Hepatocyte (in vitro differentiated cells): ENCODE measurements at regions not wholly inside any gene's neighbourhood (a gene's known extent, or its start where the extent isn't known, plus 50 kb on each side); places are given as distances from the start of the nearest gene placed in this dataset.

Experiments
- DNase-seq: peaks from one replicate; pipeline ENCODE4 v3.0.0-alpha.2; 2016; ENCODE audit warnings: low spot score
- H2AFZ ChIP-seq: fragments of 200-600 bp; sonication (generic); 2 replicates; pipeline ENCODE4 v1.6.0; 2016; ENCODE audit warnings: antibody characterized with exemption, mild to moderate bottlenecking
- H3K27ac ChIP-seq: fragments of 200-600 bp; sonication (generic); 2 replicates; pipeline ENCODE4 v1.5.1; 2016; ENCODE audit warnings: mild to moderate bottlenecking
- H3K27me3 ChIP-seq: fragments of 200-600 bp; sonication (generic); 2 replicates; pipeline ENCODE4 v1.6.1; 2016
- H3K36me3 ChIP-seq: fragments of 200-600 bp; sonication (generic); replicated peaks from 2 replicates; pipeline ENCODE4 v1.5.1; 2016; ENCODE audit warnings: low read depth; ENCODE audit not compliant: insufficient read depth
- H3K4me1 ChIP-seq: fragments of 200-600 bp; sonication (generic); 2 replicates; pipeline ENCODE4 v1.5.1; 2016; ENCODE audit warnings: mild to moderate bottlenecking, moderate library complexity; ENCODE audit not compliant: insufficient read depth
- H3K4me2 ChIP-seq: fragments of 200-600 bp; sonication (generic); 2 replicates; pipeline ENCODE4 v1.6.0; 2016
- H3K4me3 ChIP-seq: fragments of 200-600 bp; sonication (generic); 2 replicates; pipeline ENCODE4 v1.5.1; 2016; ENCODE audit warnings: mild to moderate bottlenecking
- H3K79me2 ChIP-seq: fragments of 200-600 bp; sonication (generic); 2 replicates; pipeline ENCODE4 v1.6.0; 2017; ENCODE audit warnings: mild to moderate bottlenecking
- H3K9me2 ChIP-seq: fragments of 200-600 bp; sonication (generic); replicated peaks from 2 replicates; pipeline ENCODE4 v1.6.0; 2017; ENCODE audit warnings: mild to moderate bottlenecking; ENCODE audit not compliant: insufficient read depth
- H3K9me3 ChIP-seq: fragments of 200-600 bp; sonication (generic); 2 replicates; pipeline ENCODE4 v1.5.1; 2016; ENCODE audit warnings: low read depth, mild to moderate bottlenecking
- H4K20me1 ChIP-seq: fragments of 200-600 bp; sonication (generic); 2 replicates; pipeline ENCODE4 v1.6.0; 2016; ENCODE audit warnings: mild to moderate bottlenecking; ENCODE audit not compliant: insufficient read depth, poor library complexity, severe bottlenecking
- EZH2 ChIP-seq: fragments of 200-600 bp; sonication (generic); IDR thresholded peaks from 2 replicates; pipeline ENCODE4 v1.6.1; 2016; ENCODE audit warnings: antibody characterized with exemption, mild to moderate bottlenecking, borderline replicate concordance
- EZH2phosphoT487 ChIP-seq: fragments of 200-600 bp; sonication (generic); IDR thresholded peaks from one replicate; pipeline ENCODE4 v1.6.1; 2018; ENCODE audit warnings: antibody characterized with exemption, mild to moderate bottlenecking, low read depth, moderate library complexity; ENCODE audit not compliant: unreplicated experiment, severe bottlenecking
- WGBS: methylation state at CpG from one replicate; pipeline ENCODE4 v1.1.6; 2016; ENCODE audit warnings: low lambda C conversion rate; ENCODE audit errors: missing lambda C conversion rate; 5-methylcytosine and 5-hydroxymethylcytosine counted together
- TF ChIP-seq, protein P1 (sequence below): fragments of 200-600 bp; sonication (generic); IDR thresholded peaks from 2 replicates; pipeline ENCODE4 v1.5.1; 2016; ENCODE audit warnings: antibody characterized with exemption, mild to moderate bottlenecking; ENCODE audit not compliant: poor library complexity

DNA sequence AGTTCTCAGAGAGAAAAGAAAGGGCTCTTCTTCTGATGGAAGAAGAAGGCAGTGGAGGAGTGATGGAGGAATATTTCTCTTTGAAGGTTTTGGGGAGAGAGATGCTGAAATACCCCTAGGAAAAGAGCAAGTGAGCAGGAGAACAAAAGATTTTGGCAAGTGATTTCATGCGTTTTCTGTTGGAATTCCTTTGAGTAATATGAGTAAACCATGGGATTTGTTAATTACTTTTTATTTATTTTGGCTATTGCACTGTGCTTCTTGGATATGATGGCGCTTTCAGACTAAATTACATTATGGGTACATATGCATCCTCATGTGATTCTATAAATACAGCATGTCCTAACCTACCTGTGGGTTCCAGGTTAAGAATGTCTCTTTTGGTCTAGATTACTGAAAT is 210.1 kb upstream of the PTGFR start:
- Histone ChIP-seq H3K9me2 (no peaks in the 10 kb centered on the region), H3K27ac (no peak overlapping the region), H3K79me2 (no peaks in the 10 kb centered on the region), H4K20me1 (no peaks in the 10 kb centered on the region), H2AFZ (no peak overlapping the region), H3K4me3 (no peak overlapping the region), H3K4me2 (no peak overlapping the region), H3K4me1 (no peaks in the 10 kb centered on the region), H3K27me3 (no peaks in the 10 kb centered on the region), H3K36me3 (no peaks in the 10 kb centered on the region), H3K9me3 (no peaks in the 10 kb centered on the region)
- 81% methylated on average over 2 of the region's 2 CpGs for WGBS
- TF ChIP-seq EZH2 (no peak), EZH2phosphoT487 (no peak)
- TF ChIP-seq, protein P1, sequence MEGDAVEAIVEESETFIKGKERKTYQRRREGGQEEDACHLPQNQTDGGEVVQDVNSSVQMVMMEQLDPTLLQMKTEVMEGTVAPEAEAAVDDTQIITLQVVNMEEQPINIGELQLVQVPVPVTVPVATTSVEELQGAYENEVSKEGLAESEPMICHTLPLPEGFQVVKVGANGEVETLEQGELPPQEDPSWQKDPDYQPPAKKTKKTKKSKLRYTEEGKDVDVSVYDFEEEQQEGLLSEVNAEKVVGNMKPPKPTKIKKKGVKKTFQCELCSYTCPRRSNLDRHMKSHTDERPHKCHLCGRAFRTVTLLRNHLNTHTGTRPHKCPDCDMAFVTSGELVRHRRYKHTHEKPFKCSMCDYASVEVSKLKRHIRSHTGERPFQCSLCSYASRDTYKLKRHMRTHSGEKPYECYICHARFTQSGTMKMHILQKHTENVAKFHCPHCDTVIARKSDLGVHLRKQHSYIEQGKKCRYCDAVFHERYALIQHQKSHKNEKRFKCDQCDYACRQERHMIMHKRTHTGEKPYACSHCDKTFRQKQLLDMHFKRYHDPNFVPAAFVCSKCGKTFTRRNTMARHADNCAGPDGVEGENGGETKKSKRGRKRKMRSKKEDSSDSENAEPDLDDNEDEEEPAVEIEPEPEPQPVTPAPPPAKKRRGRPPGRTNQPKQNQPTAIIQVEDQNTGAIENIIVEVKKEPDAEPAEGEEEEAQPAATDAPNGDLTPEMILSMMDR = no peak
- DNase-seq = no peak

DNA sequence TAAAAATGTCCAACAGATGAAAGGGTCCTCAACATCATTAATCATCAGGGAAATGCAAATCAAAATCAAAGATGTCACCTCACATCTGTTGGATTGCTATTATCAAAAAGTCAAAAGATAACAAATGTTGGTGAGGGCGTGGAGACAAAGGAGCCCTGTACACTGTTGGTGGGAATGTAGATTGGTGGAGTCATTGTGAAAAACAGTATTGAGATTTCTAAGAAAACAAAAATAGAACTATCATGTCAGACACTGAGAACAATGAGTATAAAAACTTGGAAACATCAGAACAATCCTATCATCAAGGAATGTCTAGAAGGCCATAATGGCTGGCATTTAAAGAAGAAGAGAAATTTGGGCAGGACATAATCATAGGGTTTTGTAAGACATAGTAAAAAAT is 209.2 kb upstream of the PTGFR start:
- H3K27ac ChIP-seq = no peak overlapping the region
- no peaks in the 10 kb centered on the region for H3K79me2 ChIP-seq
- no peak for TF ChIP-seq EZH2phosphoT487
- H3K4me1 ChIP-seq = no peaks in the 10 kb centered on the region
- WGBS = 81% methylated on average over 1 of the region's 1 CpG
- H3K9me3 ChIP-seq = no peaks in the 10 kb centered on the region
- no peak for DNase-seq
- H3K36me3 ChIP-seq = no peaks in the 10 kb centered on the region
- no peak overlapping the region for H3K4me2 ChIP-seq
- H3K27me3 ChIP-seq = no peaks in the 10 kb centered on the region
- H2AFZ ChIP-seq = no peak overlapping the region
- no peaks in the 10 kb centered on the region for H3K9me2 ChIP-seq
- no peaks in the 10 kb centered on the region for H4K20me1 ChIP-seq
- no peak overlapping the region for H3K4me3 ChIP-seq

DNA sequence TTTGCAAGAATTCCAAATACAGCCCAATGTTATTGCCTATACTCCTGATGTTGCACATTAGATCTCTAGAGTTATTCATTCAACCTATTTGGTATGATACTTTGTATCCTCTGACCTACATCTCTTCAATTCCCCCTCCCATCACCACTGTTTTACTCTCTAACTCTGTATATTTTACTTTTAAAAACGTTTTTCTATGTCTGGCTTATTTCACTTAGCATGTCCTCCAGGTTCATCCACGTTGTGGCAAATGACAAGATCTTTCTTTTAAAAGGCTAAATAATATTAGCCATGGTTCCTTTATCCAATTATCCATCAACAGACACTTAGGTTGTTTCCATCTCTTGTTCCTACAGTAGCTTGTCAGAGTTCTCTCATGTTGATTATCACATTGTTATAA is 207.1 kb upstream of the PTGFR start:
- no peak for DNase-seq
- Histone ChIP-seq H3K9me3 (no peaks in the 10 kb centered on the region), H3K27ac (no peak overlapping the region), H2AFZ (no peak overlapping the region), H3K9me2 (no peaks in the 10 kb centered on the region), H3K4me2 (no peak overlapping the region), H4K20me1 (no peaks in the 10 kb centered on the region), H3K4me1 (no peaks in the 10 kb centered on the region), H3K79me2 (no peaks in the 10 kb centered on the region), H3K4me3 (no peak overlapping the region), H3K27me3 (no peaks in the 10 kb centered on the region), H3K36me3 (no peaks in the 10 kb centered on the region)
- WGBS = 30% methylated on average over 2 of the region's 2 CpGs
- TF ChIP-seq EZH2 (no peak), EZH2phosphoT487 (no peak)
- TF ChIP-seq, protein P1 = no peak

DNA sequence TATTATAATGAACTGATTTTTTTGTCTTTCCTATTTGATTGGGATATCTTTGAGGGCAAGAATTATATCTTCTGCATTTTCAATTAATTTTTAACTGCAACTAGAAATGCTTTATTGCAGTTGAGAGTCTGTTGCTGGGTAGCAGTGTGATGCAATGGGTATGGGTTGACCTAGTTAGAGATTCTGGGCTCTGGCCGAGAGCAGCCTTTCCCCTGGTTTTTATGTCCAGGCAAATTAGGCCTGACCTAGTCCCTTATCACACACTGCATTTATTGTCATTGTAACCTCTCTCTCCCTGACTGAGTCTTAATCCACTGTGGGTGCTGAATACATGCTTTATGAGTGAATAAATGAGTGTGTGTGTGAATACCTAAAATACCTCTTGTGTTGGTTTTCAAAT is 206.4 kb upstream of the PTGFR start:
- no peaks in the 10 kb centered on the region for H3K9me2 ChIP-seq
- no peak for TF ChIP-seq EZH2phosphoT487
- no peak for TF ChIP-seq EZH2
- TF ChIP-seq, protein P1 = no peak
- no peak overlapping the region for H2AFZ ChIP-seq
- no peaks in the 10 kb centered on the region for H3K27me3 ChIP-seq
- H3K4me3 ChIP-seq = no peak overlapping the region
- no peaks in the 10 kb centered on the region for H3K36me3 ChIP-seq
- 72% methylated on average over 1 of the region's 1 CpG for WGBS
- H3K79me2 ChIP-seq = no peaks in the 10 kb centered on the region
- H3K4me1 ChIP-seq = no peaks in the 10 kb centered on the region
- H3K9me3 ChIP-seq = no peaks in the 10 kb centered on the region
- H3K27ac ChIP-seq = no peak overlapping the region
- H4K20me1 ChIP-seq = no peaks in the 10 kb centered on the region
- no peak for DNase-seq
- no peak overlapping the region for H3K4me2 ChIP-seq
